OCI-LY7 (cell line): ENCODE measurements at regions not wholly inside any gene's neighbourhood (a gene's known extent, or its start where the extent isn't known, plus 50 kb on each side); places are given as distances from the start of the nearest gene placed in this dataset.

Source experiments
- EZH2phosphoT487 ChIP-seq: fragments of 200-600 bp; sonication (generic); IDR thresholded peaks from 2 replicates; pipeline ENCODE4 v1.6.1; 2018; ENCODE audit warnings: low read depth, borderline replicate concordance, mild to moderate bottlenecking, mixed run types, antibody characterized with exemption, low read length, moderate library complexity, mixed read lengths
- TF ChIP-seq, protein P1 (sequence below): fragments of 200-600 bp; sonication (generic); conservative IDR thresholded peaks from 2 replicates; pipeline ENCODE4 v1.5.1; 2014; ENCODE audit warnings: mild to moderate bottlenecking, antibody characterized with exemption, low read length, moderate library complexity, mixed read lengths

DNA sequence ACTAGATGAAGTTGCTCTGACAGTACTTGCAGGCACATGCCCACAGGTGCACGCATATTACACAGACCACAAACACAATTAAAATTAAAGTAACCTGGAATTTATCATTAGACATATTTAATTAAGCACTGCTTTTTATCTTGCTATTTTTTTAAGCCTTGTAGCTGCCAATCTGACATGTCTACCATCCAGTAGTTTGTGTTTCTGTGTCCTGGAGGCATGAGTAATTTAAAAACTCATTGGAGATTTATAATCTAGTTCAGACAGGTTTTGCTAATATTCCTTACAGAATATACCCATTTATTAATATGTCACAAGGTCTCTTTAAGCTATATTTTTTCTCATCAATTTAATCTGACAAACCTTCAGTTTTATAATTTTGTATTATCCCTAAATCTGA, 445.0 kb upstream of the KLF6 start:
- TF ChIP-seq, protein P1, sequence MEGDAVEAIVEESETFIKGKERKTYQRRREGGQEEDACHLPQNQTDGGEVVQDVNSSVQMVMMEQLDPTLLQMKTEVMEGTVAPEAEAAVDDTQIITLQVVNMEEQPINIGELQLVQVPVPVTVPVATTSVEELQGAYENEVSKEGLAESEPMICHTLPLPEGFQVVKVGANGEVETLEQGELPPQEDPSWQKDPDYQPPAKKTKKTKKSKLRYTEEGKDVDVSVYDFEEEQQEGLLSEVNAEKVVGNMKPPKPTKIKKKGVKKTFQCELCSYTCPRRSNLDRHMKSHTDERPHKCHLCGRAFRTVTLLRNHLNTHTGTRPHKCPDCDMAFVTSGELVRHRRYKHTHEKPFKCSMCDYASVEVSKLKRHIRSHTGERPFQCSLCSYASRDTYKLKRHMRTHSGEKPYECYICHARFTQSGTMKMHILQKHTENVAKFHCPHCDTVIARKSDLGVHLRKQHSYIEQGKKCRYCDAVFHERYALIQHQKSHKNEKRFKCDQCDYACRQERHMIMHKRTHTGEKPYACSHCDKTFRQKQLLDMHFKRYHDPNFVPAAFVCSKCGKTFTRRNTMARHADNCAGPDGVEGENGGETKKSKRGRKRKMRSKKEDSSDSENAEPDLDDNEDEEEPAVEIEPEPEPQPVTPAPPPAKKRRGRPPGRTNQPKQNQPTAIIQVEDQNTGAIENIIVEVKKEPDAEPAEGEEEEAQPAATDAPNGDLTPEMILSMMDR: no peak
- TF ChIP-seq EZH2phosphoT487: no peak
